GM19240 (cell line): ENCODE measurements at regions not wholly inside any gene's neighbourhood (a gene's known extent, or its start where the extent isn't known, plus 50 kb on each side); places are given as distances from the start of the nearest gene placed in this dataset.

Experiments used
- DNase-seq: peaks from one replicate; pipeline ENCODE4 v3.0.0; 2011; ENCODE audit warnings: low spot score; ENCODE audit not compliant: insufficient read length

DNA sequence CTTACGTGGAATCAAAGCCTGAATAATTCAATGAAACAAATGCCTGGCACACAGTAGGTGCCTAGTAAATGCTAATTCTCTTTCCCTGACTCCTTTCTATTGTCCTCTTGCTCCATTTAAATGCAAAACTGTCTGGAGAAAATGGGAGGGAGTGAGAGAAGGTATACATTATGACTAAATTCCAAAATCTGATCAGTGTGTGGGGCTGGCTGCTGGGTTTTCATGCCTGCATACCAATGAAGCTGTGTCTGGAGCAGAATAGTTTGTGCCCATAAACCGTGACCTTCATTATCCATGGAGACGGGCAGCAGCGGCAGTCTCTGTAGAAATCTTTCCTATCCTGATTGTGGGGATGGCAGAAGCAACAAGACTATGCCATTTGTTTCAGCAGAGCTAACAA, 223.4 kb upstream of the ZBED5 start:
- no peak for DNase-seq

DNA sequence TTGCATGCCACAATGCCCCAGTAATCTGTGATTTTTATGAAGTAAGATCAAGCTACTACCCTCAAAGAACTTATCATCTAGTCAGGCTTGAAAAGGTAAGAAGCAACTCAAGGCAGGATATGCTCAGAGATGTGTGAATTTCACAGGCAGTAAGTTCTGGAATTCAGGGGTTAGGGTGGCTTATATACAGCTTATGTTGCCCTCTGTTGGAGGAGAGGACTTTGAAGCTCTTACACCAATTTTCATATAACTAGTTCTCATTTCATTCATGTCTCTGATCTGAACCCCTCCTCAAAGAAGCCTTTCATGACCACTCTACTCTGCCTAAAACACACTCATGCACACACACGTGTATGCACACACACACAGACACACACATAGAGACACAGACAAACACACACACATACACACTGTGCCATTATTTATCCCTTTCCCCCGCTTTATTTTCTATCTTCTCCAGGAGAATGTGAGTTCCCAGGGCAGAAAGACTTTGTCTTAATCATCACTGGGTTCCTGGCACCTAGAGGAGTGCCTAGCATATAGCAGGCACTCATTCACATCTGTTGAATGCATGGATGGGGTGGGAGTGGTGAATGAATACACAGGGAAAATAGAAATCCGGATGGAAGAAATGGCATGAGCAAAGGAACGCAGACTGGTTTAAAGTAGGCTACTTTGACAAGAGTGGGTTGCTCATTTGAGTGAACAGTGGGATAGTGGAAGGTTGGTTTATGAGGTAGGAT, 220.7 kb upstream of the ZBED5 start:
- DNase-seq: no peak

DNA sequence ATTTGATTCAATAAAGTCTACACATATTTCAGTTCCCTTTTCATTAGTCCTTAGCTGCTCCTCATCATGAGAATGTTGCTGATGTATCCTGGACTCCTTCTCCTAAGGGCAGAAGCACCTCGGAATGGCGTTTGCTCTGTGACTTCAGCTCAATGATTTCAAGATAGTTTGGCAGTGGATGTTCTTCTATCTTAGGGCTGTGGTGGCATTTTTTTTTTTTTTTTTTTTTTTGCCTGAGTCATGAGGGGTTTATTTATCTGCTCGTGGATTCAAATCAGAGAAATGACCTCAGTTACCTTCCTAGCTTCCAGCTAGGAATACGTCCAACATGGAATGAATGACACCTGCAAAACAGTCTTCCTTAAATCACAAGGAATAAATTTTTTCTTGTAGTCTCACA, 220.0 kb upstream of the ZBED5 start:
- DNase-seq: no peak

DNA sequence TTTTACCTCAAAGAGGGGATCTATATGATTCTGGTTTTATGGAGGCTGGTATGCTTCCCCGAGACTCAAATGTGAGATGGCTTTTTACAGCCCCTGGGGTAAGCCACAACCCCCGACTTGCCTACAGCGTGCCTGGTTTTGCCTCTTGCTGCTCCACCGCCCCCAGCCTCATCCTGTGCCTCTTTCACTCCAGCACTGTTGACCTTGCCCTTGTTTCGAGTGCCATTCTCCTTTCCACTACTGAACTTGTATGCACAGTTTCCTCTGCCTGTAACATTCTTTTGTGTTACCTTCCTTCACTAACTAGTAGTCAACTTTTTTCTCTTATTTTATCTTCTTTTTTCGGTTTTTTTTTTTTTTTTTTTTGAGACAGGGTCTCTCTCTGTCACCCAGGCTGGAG, 219.0 kb upstream of the ZBED5 start:
- no peak for DNase-seq

DNA sequence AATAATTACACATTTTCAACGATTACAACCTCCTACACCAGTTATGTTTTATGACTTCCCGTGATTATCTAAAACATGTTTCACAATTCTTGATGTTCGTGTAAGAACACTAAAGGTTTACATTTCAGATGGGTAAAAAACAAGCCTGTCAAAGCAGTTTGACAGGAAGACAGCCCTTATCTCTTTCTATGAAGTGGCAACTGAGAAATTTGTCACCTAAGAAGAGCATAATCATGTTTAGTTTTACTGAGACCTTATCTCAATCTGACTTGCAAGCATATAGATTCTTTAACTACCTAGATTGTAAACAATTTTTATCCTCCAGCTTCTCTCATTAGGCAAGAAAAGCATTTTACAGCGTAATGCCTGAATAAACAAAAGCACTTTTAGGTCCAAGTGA, 218.4 kb upstream of the ZBED5 start:
- no peak for DNase-seq

DNA sequence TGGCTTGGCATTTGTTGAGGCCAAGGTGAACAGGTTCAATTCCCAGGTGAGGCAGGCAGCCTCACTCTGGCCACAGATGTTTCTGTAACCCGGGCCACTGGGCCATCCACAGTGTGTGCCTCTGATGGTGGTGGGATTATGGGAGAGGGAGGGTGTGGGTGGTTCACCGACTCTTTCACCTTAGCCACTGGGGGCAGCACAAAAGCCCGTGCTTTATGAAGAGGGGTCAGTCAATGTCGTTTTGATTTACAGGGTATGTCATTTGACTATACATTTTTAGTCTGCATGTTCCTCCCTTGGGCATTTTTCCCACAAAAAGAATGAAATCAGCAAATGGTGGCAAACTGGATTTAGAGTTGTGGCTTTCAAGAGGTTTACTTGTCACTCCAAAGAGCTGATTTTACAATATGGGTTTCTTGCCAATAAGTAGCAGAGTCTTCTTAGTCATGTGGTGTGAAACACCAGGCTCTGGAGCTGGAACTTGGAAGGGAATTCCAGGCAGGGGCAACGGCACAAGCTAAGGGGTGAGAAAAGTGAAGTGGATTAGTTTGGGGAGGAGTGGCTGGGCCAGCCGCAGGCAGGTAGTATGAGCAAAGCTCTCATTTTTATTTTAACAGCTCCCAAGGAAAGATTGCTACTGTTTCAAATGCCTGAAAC, 217.8 kb upstream of the ZBED5 start:
- DNase-seq: no peak

DNA sequence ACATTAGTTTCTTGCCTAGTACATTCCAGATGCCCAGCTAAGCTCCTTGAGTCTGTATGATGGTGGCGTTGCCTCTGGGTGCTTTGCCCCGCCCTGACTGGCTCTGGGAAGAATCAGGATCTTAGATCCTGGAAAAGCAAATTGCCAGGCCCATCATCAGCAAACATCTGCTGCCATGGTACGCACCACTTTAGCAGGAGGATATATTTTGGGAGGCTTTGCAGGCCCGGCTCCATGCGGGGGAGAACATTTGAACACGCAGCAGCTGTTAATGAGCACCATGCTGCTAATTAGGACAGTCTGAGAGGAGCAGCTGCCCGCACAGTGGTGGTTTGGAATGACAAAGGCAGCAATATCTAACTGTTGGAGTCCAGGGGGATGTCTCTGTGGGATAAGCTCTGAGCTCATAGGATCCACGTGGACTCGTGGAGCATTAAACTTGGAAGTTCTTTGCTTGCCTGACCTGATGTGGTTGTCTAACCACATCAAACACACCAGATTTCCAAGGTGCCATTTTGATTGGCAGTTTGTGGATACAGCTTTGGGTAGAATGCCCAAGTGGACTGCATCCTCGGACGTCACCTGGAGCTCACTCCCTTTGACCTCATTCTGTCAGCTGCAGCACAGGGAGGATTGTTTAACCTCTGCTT, 217.0 kb upstream of the ZBED5 start:
- no peak for DNase-seq

DNA sequence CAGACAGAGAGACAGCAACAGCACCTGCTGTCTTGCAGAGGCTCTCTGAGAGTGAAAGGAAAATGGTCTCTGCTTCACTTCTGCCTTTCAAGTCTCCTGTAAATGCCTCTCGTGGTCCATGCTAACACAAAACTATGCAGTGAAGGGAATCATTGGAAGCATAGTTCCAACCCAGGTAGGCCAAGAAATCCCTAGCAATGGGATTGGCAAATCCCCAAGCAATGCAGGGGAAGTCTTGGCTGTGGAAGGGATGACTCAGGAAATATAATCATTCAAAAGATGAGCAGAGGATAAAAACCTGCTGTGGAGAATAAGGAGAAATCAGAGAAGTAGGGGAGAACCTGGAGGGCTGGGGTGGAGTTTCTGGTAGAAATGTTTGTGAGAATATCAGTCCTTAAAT, 216.1 kb upstream of the ZBED5 start:
- no peak for DNase-seq

DNA sequence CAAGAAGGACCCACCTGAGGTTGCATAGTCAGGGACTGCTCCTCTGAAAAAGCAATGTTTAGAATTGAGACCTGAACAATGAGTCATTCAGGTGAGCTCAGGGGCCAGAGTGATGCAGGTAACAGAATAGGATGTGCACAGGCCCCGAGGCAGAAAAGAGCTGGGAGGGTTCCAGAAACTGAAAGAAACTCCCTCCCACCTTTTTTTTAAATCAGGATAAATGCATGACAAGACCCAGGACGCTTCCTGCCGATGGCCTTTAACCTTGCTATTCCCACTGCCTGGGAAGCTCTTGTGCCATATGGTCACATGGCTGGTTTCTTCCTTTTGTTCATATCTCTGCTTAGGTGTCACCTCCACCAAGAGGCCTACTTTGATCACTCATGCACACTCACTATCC, 214.2 kb upstream of the ZBED5 start:
- DNase-seq: no peak

DNA sequence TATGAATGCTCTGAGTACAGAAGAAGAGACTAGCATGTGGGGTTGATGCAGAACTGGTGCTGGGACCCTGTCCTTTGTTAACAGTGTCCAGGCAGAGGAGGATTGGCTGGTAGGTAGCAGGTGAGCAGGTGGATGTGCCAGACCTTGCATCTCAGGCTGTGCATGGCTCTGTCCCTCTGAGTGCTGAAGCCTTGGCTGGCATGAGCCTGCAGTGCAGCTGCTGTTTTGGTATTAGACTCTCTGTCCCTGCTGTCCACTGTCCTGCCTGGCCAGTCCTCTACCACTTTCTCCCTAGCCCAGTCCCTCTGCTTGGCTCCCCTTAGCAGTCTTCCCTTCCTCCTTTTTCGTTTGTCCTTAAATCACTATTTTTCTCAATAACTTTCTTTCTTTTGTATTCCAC, 213.6 kb upstream of the ZBED5 start:
- DNase-seq: no peak

DNA sequence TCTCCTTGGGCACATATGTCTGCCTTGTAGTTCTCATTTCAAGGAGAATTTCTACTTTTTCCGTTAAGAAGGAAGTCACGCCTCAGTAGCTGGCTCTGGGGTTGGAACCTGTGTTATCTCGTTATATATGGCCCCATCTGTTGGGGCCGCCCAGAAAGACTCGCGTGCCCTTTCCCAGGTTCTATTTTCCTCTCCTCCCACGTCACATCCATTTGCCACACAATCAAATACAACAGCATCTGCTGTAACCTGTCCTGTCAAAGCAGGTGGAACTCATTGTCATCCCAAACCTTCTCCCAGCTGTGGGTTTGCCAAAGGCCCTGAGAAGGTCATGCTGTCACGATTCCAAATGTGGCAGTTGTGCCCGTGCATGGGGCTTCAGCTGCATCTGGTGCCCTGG, 213.1 kb upstream of the ZBED5 start:
- DNase-seq: no peak

DNA sequence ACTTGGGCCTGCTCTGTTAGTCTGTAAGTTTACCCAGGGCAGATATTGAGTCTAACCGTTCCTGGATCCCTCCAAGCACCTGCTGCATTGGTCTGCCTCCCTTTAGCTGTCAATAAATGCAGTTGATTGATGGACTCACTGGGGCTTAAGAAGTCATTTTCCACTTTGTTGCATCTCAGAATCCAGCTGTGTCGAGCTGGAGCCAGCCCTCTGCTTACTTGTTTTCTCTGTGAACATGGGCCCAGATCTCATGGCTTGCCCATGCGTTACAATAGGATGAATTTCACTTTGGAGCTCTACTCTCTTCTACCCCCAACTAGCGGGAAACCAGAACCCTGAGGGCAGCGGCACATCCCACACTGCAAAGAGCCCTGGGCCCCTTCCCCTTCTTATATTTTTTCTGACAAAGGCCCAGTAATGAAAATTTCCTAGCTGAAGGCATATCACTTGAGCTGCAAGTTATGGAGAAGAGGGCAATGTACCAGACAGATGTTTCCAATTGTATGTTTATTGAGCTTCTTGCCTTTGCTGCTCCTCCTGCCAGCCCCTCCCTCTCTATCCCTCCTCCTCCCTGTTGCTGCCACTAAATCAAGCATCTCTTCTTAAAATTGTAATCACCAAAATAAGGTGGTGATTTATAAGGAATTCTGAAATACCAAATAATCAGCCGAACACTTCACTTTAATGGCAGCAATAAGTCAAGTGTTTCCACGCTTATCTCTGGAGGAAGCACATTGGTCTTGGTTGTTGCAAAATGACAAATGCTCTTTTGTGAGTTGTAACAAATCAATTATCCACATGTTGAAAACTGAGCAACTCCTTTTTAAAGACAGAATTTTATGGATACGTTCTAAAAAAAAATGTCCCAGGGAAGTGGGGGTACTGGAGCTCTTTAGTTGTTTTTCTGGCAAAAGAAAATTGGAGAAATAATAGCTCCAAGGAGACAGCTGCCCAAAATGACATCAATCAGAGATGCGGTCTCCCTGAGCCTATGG, 212.3 kb upstream of the ZBED5 start:
- DNase-seq: no peak

DNA sequence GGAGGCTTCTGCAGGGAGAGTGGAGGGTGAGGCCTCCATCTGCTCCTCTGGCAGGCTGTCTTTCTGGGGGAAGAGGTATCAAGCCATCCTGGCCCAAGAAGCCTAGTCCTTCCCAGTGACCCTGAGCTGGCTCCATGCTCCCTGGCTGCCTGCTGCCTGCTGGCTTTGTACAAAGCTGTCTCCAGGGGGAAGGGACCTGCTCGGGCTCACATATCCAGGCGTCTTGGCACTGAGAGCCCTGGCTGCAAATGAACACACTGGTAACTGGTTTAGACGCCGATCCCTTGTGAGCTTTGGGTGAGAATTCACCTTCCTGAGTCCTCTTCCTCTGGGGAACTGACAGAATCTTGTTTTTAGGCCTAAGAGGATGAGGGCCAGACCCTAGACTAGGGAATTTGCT, 210.3 kb upstream of the ZBED5 start:
- no peak for DNase-seq

DNA sequence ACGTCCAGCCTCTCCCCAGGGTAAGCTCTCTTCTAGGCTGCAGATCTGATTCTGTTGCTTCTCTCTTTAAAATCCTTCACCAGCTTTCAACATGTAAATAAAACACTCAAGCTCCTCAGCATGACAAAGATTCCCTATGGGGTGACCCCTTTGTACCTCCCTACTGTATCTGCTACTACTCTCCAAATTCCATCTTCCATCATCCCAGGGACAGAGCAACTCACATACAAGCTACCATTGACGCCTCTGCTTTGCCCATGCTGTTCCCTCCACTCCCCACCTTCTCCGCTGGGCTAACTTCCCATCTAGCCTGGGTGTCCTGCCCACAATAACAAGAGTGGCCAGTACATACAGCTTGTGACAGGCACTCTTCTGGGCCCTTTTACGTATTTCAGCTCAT, 207.5 kb upstream of the ZBED5 start:
- DNase-seq: no peak

DNA sequence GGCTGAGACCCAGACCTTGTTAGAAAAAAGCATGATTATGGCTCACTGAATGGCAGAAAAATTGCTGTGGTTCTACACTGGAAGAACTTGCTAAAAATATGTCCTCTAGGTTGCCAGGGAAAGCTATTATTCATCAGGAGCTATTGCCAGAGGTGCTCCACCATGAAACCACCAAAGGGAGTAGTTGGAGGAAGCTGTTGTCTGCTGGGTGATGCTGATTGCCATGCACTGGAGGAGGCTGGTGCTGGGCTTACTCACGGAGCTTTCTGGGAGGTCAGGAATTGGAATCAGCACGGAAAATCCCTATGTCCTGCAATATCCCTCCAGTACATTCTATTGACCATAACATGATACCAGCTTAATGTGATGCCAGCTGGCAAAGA, 199.6 kb upstream of the ZBED5 start:
- no peak for DNase-seq

DNA sequence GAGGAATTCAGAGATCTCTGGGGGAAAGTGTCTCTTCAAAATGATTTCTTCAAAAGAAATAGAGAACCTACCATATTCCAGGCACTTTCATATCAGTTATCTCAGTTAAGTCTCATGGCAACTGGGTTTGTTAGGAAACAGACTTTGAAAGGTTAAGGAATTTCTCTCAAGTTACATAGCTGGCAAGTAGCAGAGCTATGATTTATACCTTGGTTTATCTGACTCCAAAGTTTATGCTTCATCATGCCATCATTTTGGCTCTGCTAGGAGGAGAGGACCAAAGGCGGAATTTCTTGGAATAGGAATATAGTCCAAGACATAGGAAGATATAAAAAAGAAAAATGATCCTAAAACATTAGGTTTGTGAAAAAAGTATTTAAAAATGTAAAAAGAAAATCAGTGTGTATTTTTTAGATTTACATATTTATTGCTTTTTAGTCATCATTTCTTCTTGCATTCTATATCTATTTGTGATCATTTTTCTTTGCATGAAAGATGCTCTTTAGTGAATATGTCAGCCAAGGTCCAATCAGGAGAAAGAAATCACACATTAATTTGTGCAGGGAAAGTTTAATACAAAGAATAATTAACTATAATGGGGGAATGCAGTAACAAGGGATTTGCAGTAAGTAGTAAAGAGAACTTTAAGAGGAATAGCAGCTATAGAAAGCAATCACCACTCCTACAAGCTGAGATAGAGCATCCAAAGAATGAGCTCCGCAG, 199.1 kb upstream of the ZBED5 start:
- no peak for DNase-seq

DNA sequence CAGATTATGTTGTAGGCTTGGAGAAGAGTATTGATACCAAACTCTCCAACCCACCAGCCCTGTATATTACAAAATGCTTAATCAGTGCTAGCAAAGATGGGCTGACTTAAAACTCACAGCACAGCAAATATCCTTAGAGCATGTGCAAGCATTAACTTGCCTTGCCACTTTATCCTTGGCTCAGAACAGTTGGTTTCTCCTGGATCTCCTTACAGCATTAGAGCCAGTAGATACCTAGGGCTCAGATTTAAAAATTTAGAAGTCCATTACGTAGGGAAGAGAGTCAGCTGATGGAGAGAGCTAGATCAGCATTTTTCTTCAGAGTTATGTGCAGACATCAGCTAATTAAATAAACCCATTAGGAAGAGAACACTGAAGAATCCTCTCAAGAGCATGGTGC, 198.5 kb upstream of the ZBED5 start:
- no peak for DNase-seq

DNA sequence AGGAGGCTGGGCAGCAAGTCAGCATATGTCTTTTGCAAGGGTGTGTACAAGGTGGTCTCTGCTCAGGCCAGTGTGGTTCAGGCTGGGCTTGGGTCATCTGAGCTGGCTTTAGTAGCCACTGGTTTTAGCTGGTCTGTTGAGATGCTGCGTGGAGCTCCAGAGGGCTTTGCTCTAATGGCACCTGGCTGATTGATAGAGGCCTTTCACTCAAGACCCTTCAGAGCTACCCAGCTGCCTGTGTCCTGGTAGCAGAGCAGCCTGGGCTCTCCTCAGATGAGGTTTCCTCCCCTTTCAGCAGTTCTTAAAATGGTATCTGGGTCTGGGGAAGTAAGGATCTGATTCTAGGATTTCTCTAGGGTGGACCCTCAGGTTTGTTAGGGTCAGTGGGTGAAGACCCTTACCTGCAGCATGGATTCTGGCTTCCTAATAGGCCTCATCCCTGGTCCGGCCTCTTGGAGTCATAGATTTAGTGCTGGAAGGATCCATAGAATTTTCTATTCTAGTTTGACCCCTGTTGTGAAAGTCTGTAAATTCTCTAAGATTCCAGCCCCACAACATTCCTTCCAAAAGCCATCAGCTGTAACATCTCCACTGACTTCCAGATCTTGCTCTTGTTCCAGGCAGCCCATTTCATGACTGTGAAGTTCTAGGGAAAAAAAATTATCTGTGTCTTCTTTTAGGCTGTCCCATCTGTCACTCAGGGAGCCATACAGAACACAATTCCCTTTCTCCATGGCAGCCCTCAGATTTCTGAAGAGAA, 190.2 kb upstream of the ZBED5 start:
- DNase-seq: no peak

DNA sequence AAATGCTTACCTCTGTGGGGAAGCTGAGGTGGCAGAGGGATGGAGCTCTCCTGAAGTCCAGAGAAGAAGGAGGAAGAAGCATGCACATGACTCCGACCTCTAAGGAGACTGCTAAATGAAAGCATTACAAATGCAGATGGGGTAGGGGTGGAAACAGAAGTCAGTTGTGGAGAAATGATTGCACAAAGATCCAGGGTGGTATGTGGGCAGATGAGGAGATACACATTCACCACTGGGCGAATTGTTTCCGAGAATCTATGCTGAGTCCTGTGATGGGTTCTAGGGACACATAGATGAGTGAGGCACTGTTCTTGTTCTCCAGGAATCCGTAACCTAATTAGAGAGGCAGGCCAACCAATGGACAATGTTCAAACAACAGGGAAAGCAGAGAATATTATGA, 188.9 kb upstream of the ZBED5 start:
- no peak for DNase-seq
